ENCODE measurements at regions not wholly inside any gene's neighbourhood (a gene's known extent, or its start where the extent isn't known, plus 50 kb on each side); places are given as distances from the start of the nearest gene placed in this dataset.

DNA sequence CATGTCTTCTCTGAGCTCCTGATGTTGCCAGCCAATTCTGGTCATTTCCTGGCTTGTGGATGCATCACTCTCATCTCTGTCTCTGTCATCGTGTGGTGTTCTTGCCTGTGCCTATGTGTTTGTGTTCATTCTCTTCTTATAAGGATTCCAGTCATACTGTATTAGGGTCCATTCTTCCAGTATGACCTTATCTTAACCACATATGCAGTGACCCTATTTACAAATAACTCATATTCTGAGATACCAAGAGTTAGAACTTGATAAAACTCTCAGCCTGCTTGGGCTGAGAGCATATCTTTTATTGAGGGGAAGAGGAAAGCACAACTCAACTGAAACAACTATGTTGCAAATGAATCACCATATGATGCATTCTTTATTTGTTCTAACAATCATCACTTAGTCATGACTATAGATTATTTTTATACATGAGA, 189.0 kb upstream of the ANXA10 start:
- Histone ChIP-seq H3K9me3 (ENCODE audit: low read length) (no peaks in the 10 kb centered on the region; the same call in 1 of the 2 replicates), H3K27ac (ENCODE audit: extremely low read length, insufficient read depth, low read length) (no peak overlapping the region), H3K79me2 (ENCODE audit: insufficient read depth, low read length) (no peaks in the 10 kb centered on the region), H3K27me3 (ENCODE audit: control insufficient read depth in 1 of 2, insufficient read depth in 2 of 2, low read length in 2 of 2) (no peaks in the 10 kb centered on the region), H3K36me3 (replicated peaks in 1 of 2; ENCODE audit: control insufficient read depth in 1 of 2, insufficient read depth in 2 of 2, low read length in 2 of 2) (no peaks in the 10 kb centered on the region), H3K9ac (ENCODE audit: insufficient read depth, low read depth, low read length) (no peak overlapping the region), H2AFZ (ENCODE audit: low read length) (no peak overlapping the region), H3K4me3 (replicated peaks in 1 of 3; ENCODE audit: insufficient read depth in 1 of 3, low read depth in 2 of 3, low read length in 3 of 3) (no peak overlapping the region), H4K20me1 (ENCODE audit: insufficient read depth, low read length) (no peaks in the 10 kb centered on the region), H3K4me1 (ENCODE audit: insufficient read depth, low read length) (no peaks in the 10 kb centered on the region), H3K4me2 (ENCODE audit: low read depth, low read length) (no peak overlapping the region)
- in situ Hi-C loops (cut with HindIII; ENCODE audit: extremely low pct_ligation_motif_present, low pct_unique_long_range_greater_than_20kb) (no loop called here), intact Hi-C loops (cut with micrococcal nuclease; ENCODE audit: unreplicated experiment) (no loop called here)
- ATAC-seq (no peak), DNase-seq (ENCODE audit: low spot score) (no peak), FAIRE-seq (no peak)
- CTCF ChIA-PET (ENCODE audit: low intra/inter-chr PET ratio, low total read pairs) = no interaction called here
- POLR2A ChIA-PET = no interaction called here
- 0% methylated on average over 1 of the region's 1 CpG for WGBS (ENCODE audit: low lambda C conversion rate)
- no TSS peak for BruUV-seq (replicated peaks)
- TF ChIP-seq FOSL1 (CRISPR knock-in tag; IDR thresholded peaks at IDR 0.05; ENCODE audit: borderline replicate concordance) (no peak), ZNF232 (CRISPR knock-in tag; IDR thresholded peaks at IDR 0.05; ENCODE audit: borderline replicate concordance) (no peak), ZNF75D (CRISPR knock-in tag; IDR thresholded peaks at IDR 0.05; ENCODE audit: borderline replicate concordance) (no peak), FOXO1 (CRISPR knock-in tag; IDR thresholded peaks at IDR 0.05) (no peak), REL (CRISPR knock-in tag; conservative IDR thresholded peaks at IDR 0.05) (no peak), ZNF484 (CRISPR knock-in tag; IDR thresholded peaks at IDR 0.05; ENCODE audit: borderline replicate concordance, low read depth) (no peak), EZH2 (conservative IDR thresholded peaks at IDR 0.05; ENCODE audit: low read depth, low read length) (no peak), TBX3 (IDR thresholded peaks at IDR 0.05; ENCODE audit: borderline replicate concordance) (no peak), CBX1 (IDR thresholded peaks at IDR 0.05; ENCODE audit: low read depth) (no peak), BHLHE40 (IDR thresholded peaks at IDR 0.05; ENCODE audit: low read length) (no peak), GATA4 (IDR thresholded peaks at IDR 0.05; ENCODE audit: borderline replicate concordance, low read depth) (no peak), THAP9 (CRISPR knock-in tag; IDR thresholded peaks at IDR 0.05; ENCODE audit: borderline replicate concordance) (no peak), NBN (conservative IDR thresholded peaks at IDR 0.05) (no peak), HNF4G (IDR thresholded peaks at IDR 0.05; ENCODE audit: borderline replicate concordance, low read depth, low read length) (no peak), HNF4G (CRISPR knock-in tag; IDR thresholded peaks at IDR 0.05; ENCODE audit: borderline replicate concordance, low read depth) (no peak), ZSCAN20 (CRISPR knock-in tag; IDR thresholded peaks at IDR 0.05; ENCODE audit: borderline replicate concordance) (no peak)
- TF ChIP-seq, protein P1, sequence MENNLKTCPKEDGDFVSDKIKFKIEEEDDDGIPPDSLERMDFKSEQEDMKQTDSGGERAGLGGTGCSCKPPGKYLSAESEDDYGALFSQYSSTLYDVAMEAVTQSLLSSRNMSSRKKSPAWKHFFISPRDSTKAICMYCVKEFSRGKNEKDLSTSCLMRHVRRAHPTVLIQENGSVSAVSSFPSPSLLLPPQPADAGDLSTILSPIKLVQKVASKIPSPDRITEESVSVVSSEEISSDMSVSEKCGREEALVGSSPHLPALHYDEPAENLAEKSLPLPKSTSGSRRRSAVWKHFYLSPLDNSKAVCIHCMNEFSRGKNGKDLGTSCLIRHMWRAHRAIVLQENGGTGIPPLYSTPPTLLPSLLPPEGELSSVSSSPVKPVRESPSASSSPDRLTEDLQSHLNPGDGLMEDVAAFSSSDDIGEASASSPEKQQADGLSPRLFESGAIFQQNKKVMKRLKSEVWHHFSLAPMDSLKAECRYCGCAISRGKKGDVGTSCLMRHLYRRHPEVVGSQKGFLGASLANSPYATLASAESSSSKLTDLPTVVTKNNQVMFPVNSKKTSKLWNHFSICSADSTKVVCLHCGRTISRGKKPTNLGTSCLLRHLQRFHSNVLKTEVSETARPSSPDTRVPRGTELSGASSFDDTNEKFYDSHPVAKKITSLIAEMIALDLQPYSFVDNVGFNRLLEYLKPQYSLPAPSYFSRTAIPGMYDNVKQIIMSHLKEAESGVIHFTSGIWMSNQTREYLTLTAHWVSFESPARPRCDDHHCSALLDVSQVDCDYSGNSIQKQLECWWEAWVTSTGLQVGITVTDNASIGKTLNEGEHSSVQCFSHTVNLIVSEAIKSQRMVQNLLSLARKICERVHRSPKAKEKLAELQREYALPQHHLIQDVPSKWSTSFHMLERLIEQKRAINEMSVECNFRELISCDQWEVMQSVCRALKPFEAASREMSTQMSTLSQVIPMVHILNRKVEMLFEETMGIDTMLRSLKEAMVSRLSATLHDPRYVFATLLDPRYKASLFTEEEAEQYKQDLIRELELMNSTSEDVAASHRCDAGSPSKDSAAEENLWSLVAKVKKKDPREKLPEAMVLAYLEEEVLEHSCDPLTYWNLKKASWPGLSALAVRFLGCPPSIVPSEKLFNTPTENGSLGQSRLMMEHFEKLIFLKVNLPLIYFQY (CRISPR knock-in tag; IDR thresholded peaks at IDR 0.05; ENCODE audit: borderline replicate concordance) = no peak
- TF ChIP-seq, protein P2, sequence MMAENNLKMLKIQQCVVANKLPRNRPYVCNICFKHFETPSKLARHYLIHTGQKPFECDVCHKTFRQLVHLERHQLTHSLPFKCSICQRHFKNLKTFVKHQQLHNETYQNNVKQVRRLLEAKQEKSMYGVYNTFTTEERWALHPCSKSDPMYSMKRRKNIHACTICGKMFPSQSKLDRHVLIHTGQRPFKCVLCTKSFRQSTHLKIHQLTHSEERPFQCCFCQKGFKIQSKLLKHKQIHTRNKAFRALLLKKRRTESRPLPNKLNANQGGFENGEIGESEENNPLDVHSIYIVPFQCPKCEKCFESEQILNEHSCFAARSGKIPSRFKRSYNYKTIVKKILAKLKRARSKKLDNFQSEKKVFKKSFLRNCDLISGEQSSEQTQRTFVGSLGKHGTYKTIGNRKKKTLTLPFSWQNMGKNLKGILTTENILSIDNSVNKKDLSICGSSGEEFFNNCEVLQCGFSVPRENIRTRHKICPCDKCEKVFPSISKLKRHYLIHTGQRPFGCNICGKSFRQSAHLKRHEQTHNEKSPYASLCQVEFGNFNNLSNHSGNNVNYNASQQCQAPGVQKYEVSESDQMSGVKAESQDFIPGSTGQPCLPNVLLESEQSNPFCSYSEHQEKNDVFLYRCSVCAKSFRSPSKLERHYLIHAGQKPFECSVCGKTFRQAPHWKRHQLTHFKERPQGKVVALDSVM (CRISPR knock-in tag; IDR thresholded peaks at IDR 0.05) = no peak

Data from HepG2 (cell line).